ENCODE measurements at regions not wholly inside any gene's neighbourhood (a gene's known extent, or its start where the extent isn't known, plus 50 kb on each side); places are given as distances from the start of the nearest gene placed in this dataset.

GRCh38 chr9:27715651-27716050 lies 142.4 kb upstream of the C9orf72 start:
- no peak overlapping the region for H3K56ac ChIP-seq (replicated peaks; ENCODE audit: insufficient read length, low read depth, low read length)
- no peak overlapping the region for H4K91ac ChIP-seq (replicated peaks; ENCODE audit: insufficient read length, low read length)
- no peaks in the 10 kb centered on the region for H3K79me2 ChIP-seq (ENCODE audit: control insufficient read depth in 1 of 2, insufficient read depth in 2 of 2, low read length in 2 of 2)
- H2BK5ac ChIP-seq (ENCODE audit: low read depth, low read length), result no peak overlapping the region
- H3K9ac ChIP-seq (replicated peaks in 1 of 4; ENCODE audit: extremely low read depth in 1 of 4, low read depth in 3 of 4, low read length in 3 of 4), result no peak overlapping the region
- TF ChIP-seq, protein P1, sequence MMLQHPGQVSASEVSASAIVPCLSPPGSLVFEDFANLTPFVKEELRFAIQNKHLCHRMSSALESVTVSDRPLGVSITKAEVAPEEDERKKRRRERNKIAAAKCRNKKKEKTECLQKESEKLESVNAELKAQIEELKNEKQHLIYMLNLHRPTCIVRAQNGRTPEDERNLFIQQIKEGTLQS (IDR thresholded peaks at IDR 0.05; ENCODE audit: insufficient read depth, low read depth, low read length), result no peak
- no peak for TF ChIP-seq TBP (IDR thresholded peaks at IDR 0.05; ENCODE audit: low read depth, low read length)
- no peak for TF ChIP-seq POLR2AphosphoS5 (IDR thresholded peaks at IDR 0.05; ENCODE audit: low read depth, low read length)
- no peak for TF ChIP-seq POLR2A (IDR thresholded peaks at IDR 0.05; ENCODE audit: control extremely low read depth in 1 of 2, low read depth in 2 of 2, low read length in 2 of 2)
- TF ChIP-seq RBBP5 (IDR thresholded peaks at IDR 0.05; ENCODE audit: borderline replicate concordance, low read depth, low read length), result no peak
- no peak for TF ChIP-seq SIN3A (conservative IDR thresholded peaks at IDR 0.05 in 1 of 2, IDR thresholded peaks at IDR 0.05 in 1 of 2; ENCODE audit: low read depth in 1 of 2, low read length in 2 of 2)
- no peak for TF ChIP-seq RFX5 (IDR thresholded peaks at IDR 0.05; ENCODE audit: borderline replicate concordance, low read depth, low read length)
- no peak for TF ChIP-seq RNF2 (IDR thresholded peaks at IDR 0.05; ENCODE audit: borderline replicate concordance, low read depth, low read length, missing control alignments, poor library complexity, severe bottlenecking)
- no peak for TF ChIP-seq CHD1 (IDR thresholded peaks at IDR 0.05; ENCODE audit: low read depth, low read length)
- TF ChIP-seq FOSL1 (IDR thresholded peaks at IDR 0.05; ENCODE audit: insufficient read depth, low read depth, low read length), result no peak
- TF ChIP-seq KDM1A (IDR thresholded peaks at IDR 0.05; ENCODE audit: borderline replicate concordance, low read length), result no peak
- no peak for TF ChIP-seq RXRA (IDR thresholded peaks at IDR 0.05; ENCODE audit: insufficient read depth, low read depth, low read length)
- TF ChIP-seq MAFK (IDR thresholded peaks at IDR 0.05; ENCODE audit: low read depth, low read length), result no peak
- TF ChIP-seq KDM4A (IDR thresholded peaks at IDR 0.05; ENCODE audit: low read depth, low read length, severe bottlenecking), result no peak
- TF ChIP-seq BCL11A (IDR thresholded peaks at IDR 0.05; ENCODE audit: low read depth in 2 of 2, low read length in 2 of 2), result no peak
- H2BK120ac ChIP-seq (replicated peaks; ENCODE audit: low read depth, low read length), result no peak overlapping the region
- H2BK15ac ChIP-seq (ENCODE audit: low read length), result no peak overlapping the region
- ChIA-PET POLR2A (ENCODE audit: partially characterized antibody) (no interaction called here), CTCF (ENCODE audit: partially characterized antibody) (interaction anchor here (0.9 to 3.5 kb wide), 16 partner anchors 8 to 358 kb away, joined by 3 to 19 read pairs (median 4); no protein-coding TSS in a partner anchor)
- H3K27me3 ChIP-seq (replicated peaks in 1 of 4; ENCODE audit: control insufficient read depth in 3 of 4, extremely low read depth in 1 of 4, insufficient read depth in 3 of 4, low read length in 3 of 4), result no peaks in the 10 kb centered on the region
- no peak overlapping the region for H2AK5ac ChIP-seq (ENCODE audit: low read depth, low read length)
- FAIRE-seq, result no peak
- no peak for DNase-seq (ENCODE audit: low read depth in 1 of 2, low spot score in 2 of 2)
- H4K5ac ChIP-seq (ENCODE audit: insufficient read length, low read depth, low read length), result no peak overlapping the region
- no peak overlapping the region for H3K4me3 ChIP-seq (ENCODE audit: extremely low read depth in 1 of 4, insufficient read depth in 2 of 4, low read depth in 3 of 4, low read length in 4 of 4)
- H3K14ac ChIP-seq (ENCODE audit: insufficient read length), result no peak overlapping the region
- H2AFZ ChIP-seq (ENCODE audit: low read length), result no peak overlapping the region
- H2BK12ac ChIP-seq (ENCODE audit: low read depth, low read length), result no peak overlapping the region
- no peaks in the 10 kb centered on the region for H3K36me3 ChIP-seq (ENCODE audit: control insufficient read depth in 2 of 4, insufficient read depth in 4 of 4, low read length in 3 of 4)
- no peak overlapping the region for H3K18ac ChIP-seq (ENCODE audit: extremely low read depth, low read length)
- no peaks in the 10 kb centered on the region for H3K4me1 ChIP-seq (replicated peaks in 1 of 4; ENCODE audit: control insufficient read depth in 3 of 4, insufficient read depth in 4 of 4, low read length in 3 of 4)
- H3K27ac ChIP-seq (ENCODE audit: low read depth, low read length), result no peak overlapping the region
- H4K20me1 ChIP-seq (replicated peaks in 1 of 2; ENCODE audit: control insufficient read depth in 1 of 2, insufficient read depth in 2 of 2, low read length in 2 of 2), result no peaks in the 10 kb centered on the region
- no peak overlapping the region for H2BK20ac ChIP-seq (ENCODE audit: low read length)
- no peak overlapping the region for H3K4me2 ChIP-seq (ENCODE audit: insufficient read depth in 1 of 2, low read depth in 2 of 2, low read length in 2 of 2)
- no peaks in the 10 kb centered on the region for H3K79me1 ChIP-seq (ENCODE audit: low read depth, low read length)
- H3K23ac ChIP-seq (ENCODE audit: insufficient read length), result no peak overlapping the region
- H3K4ac ChIP-seq (replicated peaks; ENCODE audit: insufficient read length, low read depth, low read length), result no peak overlapping the region
- no peaks in the 10 kb centered on the region for H3K23me2 ChIP-seq (ENCODE audit: low read depth, low read length)
- H3K9me3 ChIP-seq (ENCODE audit: insufficient read depth in 2 of 2, low read depth in 1 of 2, low read length in 1 of 2), result no peaks in the 10 kb centered on the region
- WGBS, 2 experiments (ENCODE audit: extremely low coverage in 1 of 2, insufficient coverage in 1 of 2, insufficient read length in 1 of 2, insufficient replicate concordance in 2 of 2, low coverage in 1 of 2, low lambda C conversion rate in 2 of 2, missing lambda C conversion rate in 1 of 2), result 82% methylated on average over 2 of the region's 2 CpGs; no CpG with 5 or more reads in 1 of the 2 experiments
- no peak overlapping the region for H4K8ac ChIP-seq (ENCODE audit: extremely low read depth, insufficient read depth, low read length)
